ENCODE measurements at regions not wholly inside any gene's neighbourhood (a gene's known extent, or its start where the extent isn't known, plus 50 kb on each side); places are given as distances from the start of the nearest gene placed in this dataset.

DNA sequence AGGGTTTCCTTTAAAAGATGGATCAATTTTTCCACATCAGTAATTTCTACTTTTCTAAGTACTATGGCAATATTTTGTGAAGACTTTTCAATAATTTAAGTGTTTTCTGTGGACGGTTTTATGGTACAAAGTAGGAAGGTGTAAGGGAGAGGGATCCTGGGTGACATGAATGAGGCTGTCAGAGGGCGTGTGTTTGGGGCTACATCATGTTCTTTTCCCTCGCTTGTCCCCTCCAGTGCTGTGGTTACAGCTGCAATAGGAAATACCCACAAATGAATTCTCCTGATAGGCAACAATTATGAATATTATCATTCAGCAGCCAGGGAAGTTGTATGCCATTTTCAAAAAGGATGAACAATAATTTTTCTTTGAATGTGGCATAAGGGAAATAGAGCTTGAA lies 83.8 kb downstream of the CAVIN4 start:
- Histone ChIP-seq H3K27ac (no peak overlapping the region), H3K4me1 (no peaks in the 10 kb centered on the region), H3K4me3 (no peak overlapping the region), H3K27me3 (no peaks in the 10 kb centered on the region), H3K9me3 (peaks cover 8% of the 10 kb centered on the region), H3K36me3 (no peaks in the 10 kb centered on the region)
- WGBS = 72% methylated on average over 3 of the region's 3 CpGs
- TF ChIP-seq EP300 (IDR thresholded peaks at IDR 0.05) (no peak), POLR2AphosphoS5 (IDR thresholded peaks at IDR 0.05) (no peak), POLR2A (IDR thresholded peaks at IDR 0.05) (no peak)
- TF ChIP-seq, protein P1, sequence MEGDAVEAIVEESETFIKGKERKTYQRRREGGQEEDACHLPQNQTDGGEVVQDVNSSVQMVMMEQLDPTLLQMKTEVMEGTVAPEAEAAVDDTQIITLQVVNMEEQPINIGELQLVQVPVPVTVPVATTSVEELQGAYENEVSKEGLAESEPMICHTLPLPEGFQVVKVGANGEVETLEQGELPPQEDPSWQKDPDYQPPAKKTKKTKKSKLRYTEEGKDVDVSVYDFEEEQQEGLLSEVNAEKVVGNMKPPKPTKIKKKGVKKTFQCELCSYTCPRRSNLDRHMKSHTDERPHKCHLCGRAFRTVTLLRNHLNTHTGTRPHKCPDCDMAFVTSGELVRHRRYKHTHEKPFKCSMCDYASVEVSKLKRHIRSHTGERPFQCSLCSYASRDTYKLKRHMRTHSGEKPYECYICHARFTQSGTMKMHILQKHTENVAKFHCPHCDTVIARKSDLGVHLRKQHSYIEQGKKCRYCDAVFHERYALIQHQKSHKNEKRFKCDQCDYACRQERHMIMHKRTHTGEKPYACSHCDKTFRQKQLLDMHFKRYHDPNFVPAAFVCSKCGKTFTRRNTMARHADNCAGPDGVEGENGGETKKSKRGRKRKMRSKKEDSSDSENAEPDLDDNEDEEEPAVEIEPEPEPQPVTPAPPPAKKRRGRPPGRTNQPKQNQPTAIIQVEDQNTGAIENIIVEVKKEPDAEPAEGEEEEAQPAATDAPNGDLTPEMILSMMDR (IDR thresholded peaks at IDR 0.05) = no peak
- no peak for DNase-seq (ENCODE audit: low spot score in 2 of 2)

DNA sequence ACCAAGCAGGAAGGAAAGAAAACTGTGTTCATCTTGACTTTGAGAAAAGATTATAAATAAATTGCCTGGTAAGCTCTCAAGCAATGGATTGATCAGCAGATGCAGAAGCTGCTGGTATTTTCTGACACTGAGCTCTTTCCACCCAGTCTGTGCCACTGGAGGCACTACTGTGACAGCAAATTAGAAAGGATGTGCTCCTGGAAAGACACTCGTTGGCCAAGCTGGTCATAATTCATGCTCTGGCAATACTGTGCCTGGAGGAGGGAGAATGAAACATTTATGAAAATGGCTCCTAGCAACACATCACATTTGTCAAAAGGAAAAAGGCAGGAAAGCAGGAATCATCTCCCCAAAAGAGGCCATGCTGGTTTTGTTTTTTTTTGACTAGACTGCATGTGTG lies 84.2 kb downstream of the CAVIN4 start:
- H3K4me3 ChIP-seq = no peak overlapping the region
- 6% methylated on average over 1 of the region's 1 CpG for WGBS

DNA sequence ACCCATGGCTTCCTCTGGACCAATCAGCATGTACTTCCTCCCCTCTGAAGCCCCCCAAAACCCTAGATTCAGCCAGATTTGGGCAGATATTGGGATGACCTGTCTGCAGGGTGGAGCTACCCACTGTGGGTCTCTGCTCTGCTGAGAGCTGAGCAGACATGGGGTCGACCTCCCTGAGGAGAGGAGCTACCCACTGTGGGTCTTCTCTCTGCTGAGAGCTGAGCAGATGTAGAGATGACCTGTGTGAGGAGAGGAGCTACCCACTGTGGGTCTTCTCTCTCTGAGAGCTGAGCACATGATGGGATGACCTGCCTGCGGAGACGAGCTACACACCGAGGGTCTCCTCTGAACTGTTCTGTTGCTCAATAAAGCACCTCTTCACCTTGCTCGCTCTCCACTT lies 89.6 kb downstream of the CAVIN4 start:
- Histone ChIP-seq H3K27ac (no peak overlapping the region), H3K4me3 (no peak overlapping the region), H3K27me3 (no peaks in the 10 kb centered on the region), H3K36me3 (no peaks in the 10 kb centered on the region), H3K9me3 (no peaks in the 10 kb centered on the region), H3K4me1 (no peaks in the 10 kb centered on the region)
- no peak for DNase-seq (ENCODE audit: low spot score in 2 of 2)
- WGBS = 68% methylated on average over 5 of the region's 5 CpGs
- TF ChIP-seq POLR2AphosphoS5 (IDR thresholded peaks at IDR 0.05) (no peak), POLR2A (IDR thresholded peaks at IDR 0.05) (no peak), EP300 (IDR thresholded peaks at IDR 0.05) (no peak)
- TF ChIP-seq, protein P1 (IDR thresholded peaks at IDR 0.05) = no peak

More for the DNA sequence above, 84.2 kb downstream of the CAVIN4 start:
- H3K36me3 ChIP-seq = no peaks in the 10 kb centered on the region
- no peaks in the 10 kb centered on the region for H3K27me3 ChIP-seq
- TF ChIP-seq EP300 (IDR thresholded peaks at IDR 0.05) (no peak), POLR2A (IDR thresholded peaks at IDR 0.05) (no peak)
- H3K4me1 ChIP-seq = no peaks in the 10 kb centered on the region
- no peak overlapping the region for H3K27ac ChIP-seq
- no peak for DNase-seq (ENCODE audit: low spot score in 2 of 2)
- H3K9me3 ChIP-seq = peaks cover 3% of the 10 kb centered on the region

DNA sequence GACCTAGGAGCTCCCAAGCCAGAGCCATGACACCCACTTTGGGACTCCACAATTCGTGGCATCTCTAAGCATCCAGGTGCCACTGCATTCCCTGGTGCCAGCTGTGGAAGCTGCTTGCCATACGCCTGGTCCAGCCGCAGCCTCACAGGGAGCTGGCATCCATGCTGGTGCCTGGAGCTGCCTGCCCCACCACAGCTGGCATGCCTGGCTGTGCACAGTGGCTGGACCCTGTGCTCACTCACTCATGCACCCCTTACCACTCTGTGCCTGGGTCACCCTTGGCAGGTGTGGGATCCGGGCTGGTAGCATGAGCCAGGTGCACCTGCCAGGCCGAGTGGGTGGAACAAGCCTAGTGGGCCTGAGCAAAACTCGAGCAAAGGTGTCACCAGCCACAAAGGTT lies 90.1 kb downstream of the CAVIN4 start:
- TF ChIP-seq POLR2A (IDR thresholded peaks at IDR 0.05) (no peak), EP300 (IDR thresholded peaks at IDR 0.05) (no peak), POLR2AphosphoS5 (IDR thresholded peaks at IDR 0.05) (no peak)
- TF ChIP-seq, protein P1 (IDR thresholded peaks at IDR 0.05) = no peak
- Histone ChIP-seq H3K4me3 (no peak overlapping the region), H3K4me1 (no peaks in the 10 kb centered on the region), H3K9me3 (no peaks in the 10 kb centered on the region), H3K27ac (no peak overlapping the region), H3K36me3 (no peaks in the 10 kb centered on the region), H3K27me3 (no peaks in the 10 kb centered on the region)
- DNase-seq (ENCODE audit: low spot score in 2 of 2) = no peak
- WGBS = 91% methylated on average over 4 of the region's 6 CpGs

DNA sequence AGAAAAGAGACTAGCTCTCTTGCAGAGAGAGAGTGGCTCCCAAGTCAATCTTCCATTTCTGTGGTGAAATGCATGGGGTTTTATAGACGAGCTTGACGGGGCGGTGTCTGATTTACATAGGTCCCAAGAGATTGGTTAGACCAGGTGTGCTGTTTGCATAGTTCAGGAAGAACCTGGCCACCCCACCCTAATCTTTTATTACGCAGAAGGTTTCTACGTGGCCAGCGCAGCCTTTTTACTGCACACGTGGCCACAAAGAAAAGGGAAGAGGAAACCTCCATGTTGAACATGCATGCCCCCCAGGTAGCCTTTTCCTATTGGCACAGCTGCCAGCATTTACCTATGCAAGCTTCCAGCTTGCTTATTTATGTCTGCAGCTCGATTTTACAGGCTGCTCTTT lies 92.1 kb downstream of the CAVIN4 start:
- WGBS = 68% methylated on average over 8 of the region's 8 CpGs
- Histone ChIP-seq H3K27ac (no peak overlapping the region), H3K4me1 (no peaks in the 10 kb centered on the region), H3K4me3 (no peak overlapping the region), H3K9me3 (no peaks in the 10 kb centered on the region), H3K36me3 (no peaks in the 10 kb centered on the region), H3K27me3 (no peaks in the 10 kb centered on the region)
- no peak for TF ChIP-seq POLR2AphosphoS5 (IDR thresholded peaks at IDR 0.05)
- TF ChIP-seq POLR2A (IDR thresholded peaks at IDR 0.05) = no peak
- TF ChIP-seq EP300 (IDR thresholded peaks at IDR 0.05) = no peak
- TF ChIP-seq, protein P1 (IDR thresholded peaks at IDR 0.05) = no peak
- DNase-seq (ENCODE audit: low spot score in 2 of 2) = no peak

DNA sequence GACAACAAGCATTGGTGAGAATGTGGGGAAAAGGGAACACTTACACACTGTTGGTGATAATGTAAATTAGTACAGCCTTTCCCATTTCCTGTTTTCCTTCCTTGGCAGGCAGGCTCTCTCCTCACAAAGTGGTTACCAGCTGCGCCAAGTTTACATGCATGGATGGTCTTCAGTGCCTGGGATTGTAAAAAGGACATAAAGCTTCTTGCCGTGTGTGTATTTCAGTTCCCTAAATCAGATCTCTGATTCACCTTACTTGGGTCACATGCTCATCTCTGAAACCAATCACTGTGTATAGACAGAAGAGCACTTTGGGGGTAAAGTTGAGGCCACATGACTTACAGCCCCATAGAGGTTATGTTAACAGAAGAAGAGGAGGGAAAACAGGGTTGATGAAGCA lies 92.8 kb downstream of the CAVIN4 start:
- TF ChIP-seq EP300 (IDR thresholded peaks at IDR 0.05) (no peak), POLR2A (IDR thresholded peaks at IDR 0.05) (no peak), POLR2AphosphoS5 (IDR thresholded peaks at IDR 0.05) (no peak)
- TF ChIP-seq, protein P1 (IDR thresholded peaks at IDR 0.05) = no peak

More for the DNA sequence above, 92.8 kb downstream of the CAVIN4 start:
- Histone ChIP-seq H3K4me3 (no peak overlapping the region), H3K9me3 (no peaks in the 10 kb centered on the region), H3K27ac (no peak overlapping the region), H3K36me3 (no peaks in the 10 kb centered on the region), H3K4me1 (no peaks in the 10 kb centered on the region), H3K27me3 (no peaks in the 10 kb centered on the region)
- 46% methylated on average over 2 of the region's 2 CpGs for WGBS
- no peak for DNase-seq (ENCODE audit: low spot score in 2 of 2)

Measured in suprapubic skin (tissue), 4 donors.